ENCODE measurements at regions not wholly inside any gene's neighbourhood (a gene's known extent, or its start where the extent isn't known, plus 50 kb on each side); places are given as distances from the start of the nearest gene placed in this dataset.

GRCh38 chr2:238584617-238585016 lies 157.9 kb downstream of the ASB1 start:
- Histone ChIP-seq H3K36me3 (ENCODE audit: control insufficient read depth in 2 of 2, insufficient read depth in 2 of 2, low read length in 2 of 2) (no peaks in the 10 kb centered on the region), H3K27me3 (ENCODE audit: control insufficient read depth in 1 of 2, insufficient read depth in 2 of 2, low read length in 2 of 2) (no peaks in the 10 kb centered on the region)

GRCh38 chr2:238585836-238586821 lies 159.4 kb downstream of the ASB1 start:
- H3K4me3 ChIP-seq (ENCODE audit: low read length in 2 of 2), result no peak overlapping the region
- H3K27ac ChIP-seq (ENCODE audit: low read length), result no peak overlapping the region
- H3K4me1 ChIP-seq (ENCODE audit: control insufficient read depth, insufficient read depth, low read length), result peaks cover 4% of the 10 kb centered on the region
- no peaks in the 10 kb centered on the region for H3K36me3 ChIP-seq (ENCODE audit: control insufficient read depth in 2 of 2, insufficient read depth in 2 of 2, low read length in 2 of 2)
- H3K27me3 ChIP-seq (ENCODE audit: control insufficient read depth in 1 of 2, insufficient read depth in 2 of 2, low read length in 2 of 2), result no peaks in the 10 kb centered on the region
- H3K9ac ChIP-seq (ENCODE audit: low read length in 2 of 2), result no peak overlapping the region
- no peaks in the 10 kb centered on the region for H3K9me3 ChIP-seq (ENCODE audit: control insufficient read depth in 2 of 2, low read length in 2 of 2)

More at GRCh38 chr2:238584617-238585016, 157.9 kb downstream of the ASB1 start:
- peaks cover 4% of the 10 kb centered on the region for H3K4me1 ChIP-seq (ENCODE audit: control insufficient read depth, insufficient read depth, low read length)
- no peak overlapping the region for H3K27ac ChIP-seq (ENCODE audit: low read length)
- H3K4me3 ChIP-seq (ENCODE audit: low read length in 2 of 2), result no peak overlapping the region
- no peak overlapping the region for H3K9ac ChIP-seq (ENCODE audit: low read length in 2 of 2)
- no peaks in the 10 kb centered on the region for H3K9me3 ChIP-seq (ENCODE audit: control insufficient read depth in 2 of 2, low read length in 2 of 2)

GRCh38 chr2:238586931-238587775 lies 160.4 kb downstream of the ASB1 start:
- H3K36me3 ChIP-seq (ENCODE audit: control insufficient read depth in 2 of 2, insufficient read depth in 2 of 2, low read length in 2 of 2), result no peaks in the 10 kb centered on the region
- H3K27me3 ChIP-seq (ENCODE audit: control insufficient read depth in 1 of 2, insufficient read depth in 2 of 2, low read length in 2 of 2), result no peaks in the 10 kb centered on the region
- H3K27ac ChIP-seq (ENCODE audit: low read length), result no peak overlapping the region
- no peaks in the 10 kb centered on the region for H3K9me3 ChIP-seq (ENCODE audit: control insufficient read depth in 2 of 2, low read length in 2 of 2)
- no peak overlapping the region for H3K4me3 ChIP-seq (ENCODE audit: low read length in 2 of 2)
- peaks cover 4% of the 10 kb centered on the region for H3K4me1 ChIP-seq (ENCODE audit: control insufficient read depth, insufficient read depth, low read length)
- no peak overlapping the region for H3K9ac ChIP-seq (ENCODE audit: low read length in 2 of 2)

GRCh38 chr2:238587776-238588660 lies 161.3 kb downstream of the ASB1 start:
- H3K4me3 ChIP-seq (ENCODE audit: low read length in 2 of 2), result no peak overlapping the region
- H3K36me3 ChIP-seq (ENCODE audit: control insufficient read depth in 2 of 2, insufficient read depth in 2 of 2, low read length in 2 of 2), result no peaks in the 10 kb centered on the region
- no peak overlapping the region for H3K27ac ChIP-seq (ENCODE audit: low read length)
- H3K4me1 ChIP-seq (ENCODE audit: control insufficient read depth, insufficient read depth, low read length), result peaks cover 4% of the 10 kb centered on the region
- no peak overlapping the region for H3K9ac ChIP-seq (ENCODE audit: low read length in 2 of 2)
- no peaks in the 10 kb centered on the region for H3K27me3 ChIP-seq (ENCODE audit: control insufficient read depth in 1 of 2, insufficient read depth in 2 of 2, low read length in 2 of 2)
- no peaks in the 10 kb centered on the region for H3K9me3 ChIP-seq (ENCODE audit: control insufficient read depth in 2 of 2, low read length in 2 of 2)

GRCh38 chr2:238589591-238590460 lies 163.1 kb downstream of the ASB1 start:
- H3K4me1 ChIP-seq (ENCODE audit: control insufficient read depth, insufficient read depth, low read length), result peaks cover 4% of the 10 kb centered on the region

GRCh38 chr2:238591732-238592131 lies 165.0 kb downstream of the ASB1 start:
- no peak overlapping the region for H3K4me3 ChIP-seq (ENCODE audit: low read length in 2 of 2)
- no peak overlapping the region for H3K9ac ChIP-seq (ENCODE audit: low read length in 2 of 2)
- no peaks in the 10 kb centered on the region for H3K36me3 ChIP-seq (ENCODE audit: control insufficient read depth in 2 of 2, insufficient read depth in 2 of 2, low read length in 2 of 2)
- no peaks in the 10 kb centered on the region for H3K27me3 ChIP-seq (ENCODE audit: control insufficient read depth in 1 of 2, insufficient read depth in 2 of 2, low read length in 2 of 2)
- peaks cover 20% of the 10 kb centered on the region for H3K4me1 ChIP-seq (ENCODE audit: control insufficient read depth, insufficient read depth, low read length)
- no peak overlapping the region for H3K27ac ChIP-seq (ENCODE audit: low read length)
- no peaks in the 10 kb centered on the region for H3K9me3 ChIP-seq (ENCODE audit: control insufficient read depth in 2 of 2, low read length in 2 of 2)

More at GRCh38 chr2:238589591-238590460, 163.1 kb downstream of the ASB1 start:
- H3K9ac ChIP-seq (ENCODE audit: low read length in 2 of 2), result no peak overlapping the region
- H3K9me3 ChIP-seq (ENCODE audit: control insufficient read depth in 2 of 2, low read length in 2 of 2), result no peaks in the 10 kb centered on the region
- H3K4me3 ChIP-seq (ENCODE audit: low read length in 2 of 2), result no peak overlapping the region
- H3K27ac ChIP-seq (ENCODE audit: low read length), result no peak overlapping the region
- no peaks in the 10 kb centered on the region for H3K27me3 ChIP-seq (ENCODE audit: control insufficient read depth in 1 of 2, insufficient read depth in 2 of 2, low read length in 2 of 2)
- H3K36me3 ChIP-seq (ENCODE audit: control insufficient read depth in 2 of 2, insufficient read depth in 2 of 2, low read length in 2 of 2), result no peaks in the 10 kb centered on the region

- peaks cover 30% of the 10 kb centered on the region for H3K4me1 ChIP-seq (ENCODE audit: control insufficient read depth, insufficient read depth, low read length)
- H3K27ac ChIP-seq (ENCODE audit: low read length), result no peak overlapping the region
- H3K36me3 ChIP-seq (ENCODE audit: control insufficient read depth in 2 of 2, insufficient read depth in 2 of 2, low read length in 2 of 2), result no peaks in the 10 kb centered on the region
- no peaks in the 10 kb centered on the region for H3K27me3 ChIP-seq (ENCODE audit: control insufficient read depth in 1 of 2, insufficient read depth in 2 of 2, low read length in 2 of 2)
- no peak overlapping the region for H3K9ac ChIP-seq (ENCODE audit: low read length in 2 of 2)
- H3K4me3 ChIP-seq (ENCODE audit: low read length in 2 of 2), result no peak overlapping the region
- H3K9me3 ChIP-seq (ENCODE audit: control insufficient read depth in 2 of 2, low read length in 2 of 2), result no peaks in the 10 kb centered on the region
These were observed 166.5 kb downstream of the ASB1 start for GRCh38 chr2:238593236-238593635.

GRCh38 chr2:238593678-238594077 lies 167.0 kb downstream of the ASB1 start:
- Histone ChIP-seq H3K4me1 (ENCODE audit: control insufficient read depth, insufficient read depth, low read length) (peaks cover 34% of the 10 kb centered on the region), H3K27ac (ENCODE audit: low read length) (no peak overlapping the region), H3K9me3 (ENCODE audit: control insufficient read depth in 2 of 2, low read length in 2 of 2) (no peaks in the 10 kb centered on the region), H3K4me3 (ENCODE audit: low read length in 2 of 2) (no peak overlapping the region), H3K36me3 (ENCODE audit: control insufficient read depth in 2 of 2, insufficient read depth in 2 of 2, low read length in 2 of 2) (no peaks in the 10 kb centered on the region), H3K9ac (ENCODE audit: low read length in 2 of 2) (no peak overlapping the region), H3K27me3 (ENCODE audit: control insufficient read depth in 1 of 2, insufficient read depth in 2 of 2, low read length in 2 of 2) (no peaks in the 10 kb centered on the region)

GRCh38 chr2:238594796-238595749 lies 168.3 kb downstream of the ASB1 start:
- peaks cover 36% of the 10 kb centered on the region for H3K4me1 ChIP-seq (ENCODE audit: control insufficient read depth, insufficient read depth, low read length)
- peak overlapping the region; percentile 94 for H3K27ac ChIP-seq (ENCODE audit: low read length)
- no peak overlapping the region for H3K4me3 ChIP-seq (ENCODE audit: low read length in 2 of 2)
- no peak overlapping the region for H3K9ac ChIP-seq (ENCODE audit: low read length in 2 of 2)
- no peaks in the 10 kb centered on the region for H3K27me3 ChIP-seq (ENCODE audit: control insufficient read depth in 1 of 2, insufficient read depth in 2 of 2, low read length in 2 of 2)
- H3K36me3 ChIP-seq (ENCODE audit: control insufficient read depth in 2 of 2, insufficient read depth in 2 of 2, low read length in 2 of 2), result no peaks in the 10 kb centered on the region
- H3K9me3 ChIP-seq (ENCODE audit: control insufficient read depth in 2 of 2, low read length in 2 of 2), result no peaks in the 10 kb centered on the region
